Heart left ventricle (tissue), 16 donors: ENCODE measurements at regions not wholly inside any gene's neighbourhood (a gene's known extent, or its start where the extent isn't known, plus 50 kb on each side); places are given as distances from the start of the nearest gene placed in this dataset.

Experiments
- ATAC-seq, 4 donors: fragments of 200-7000 bp; cut with Tn5 transposase; one replicate each; pipeline ENCODE4 v1.9.1; 2020 to 2022; ENCODE audit warnings: moderate library complexity in 4 of 4, mild to moderate bottlenecking in 3 of 4, moderate number of reproducible peaks in 1 of 4
- DNase-seq, 5 donors: peaks; one replicate each; pipeline ENCODE4 v3.0.0-alpha.2; 2020
- H3K27ac ChIP-seq, 12 donors: fragments of 200-600 bp; sonication (generic) in 4 of 12; one replicate each; pipeline versions ENCODE4 v1.5.0 to v1.8.0; 2016 to 2022; ENCODE audit warnings: mild to moderate bottlenecking in 2 of 12
- H3K27me3 ChIP-seq, 9 donors: fragments of 200-600 bp; sonication (generic) in 2 of 9; one replicate each; pipeline versions ENCODE4 v1.5.1 to v1.8.0; 2016 to 2022; ENCODE audit warnings: mild to moderate bottlenecking in 3 of 9
- H3K36me3 ChIP-seq, 9 donors: fragments of 200-600 bp; sonication (generic) in 2 of 9; one replicate each; pipeline versions ENCODE4 v1.5.0 to v1.8.0; 2018 to 2022; ENCODE audit warnings: mild to moderate bottlenecking in 2 of 9
- H3K4me1 ChIP-seq, 12 donors: fragments of 200-600 bp; sonication (generic) in 4 of 12; one replicate each; pipeline versions ENCODE4 v1.5.0 to v1.8.0; 2016 to 2022; ENCODE audit warnings: mild to moderate bottlenecking in 3 of 12
- H3K4me3 ChIP-seq, 12 donors: fragments of 200-600 bp; sonication (generic) in 4 of 12; one replicate each; pipeline versions ENCODE4 v1.5.0 to v1.8.0; 2017 to 2022; ENCODE audit warnings: mild to moderate bottlenecking in 9 of 12, moderate library complexity in 4 of 12
- H3K9me3 ChIP-seq, 12 donors: fragments of 200-600 bp; sonication (generic) in 4 of 12; one replicate each; pipeline versions ENCODE4 v1.5.0 to v1.8.0; 2016 to 2022; ENCODE audit warnings: mild to moderate bottlenecking in 1 of 12
- POLR2A ChIP-seq, 2 donors: fragments of 450-650 bp; IDR thresholded peaks; one replicate each; pipeline ENCODE4 v1.6.1; 2017; ENCODE audit warnings: antibody characterized with exemption in 2 of 2, mild to moderate bottlenecking in 2 of 2, moderate library complexity in 2 of 2
- WGBS, 4 donors: extraction: QIAGEN DNeasy Blood & Tissue Kit in 2 of 4; methylation state at CpG; one replicate each; pipeline versions ENCODE4 v1.1.5 to v1.1.7; 2013 to 2018; 5-methylcytosine and 5-hydroxymethylcytosine counted together
- intact Hi-C, 10 donors: fragments of 100-400 bp; cut with DNase I; formaldehyde crosslinking; loops; one replicate each; pipeline versions ENCODE4 v1.11.1 to v1.14.2; 2022
- TF ChIP-seq, protein P1 (sequence below), 12 donors: fragments of 200-600 bp; sonication (generic) in 4 of 12; IDR thresholded peaks; one replicate each; pipeline versions ENCODE4 v1.5.0 to v1.8.0; 2018 to 2022; ENCODE audit warnings: antibody characterized with exemption in 12 of 12, mild to moderate bottlenecking in 5 of 12
- donor health status: ischemic (EF 13 %, LVEDD 7.1; RV severe dilation, severe dysfunction).
- donor health status: healthy with polysubstance abuse.
- donor health status: DM: no; HTN: yes; CAD: no.
- donor health status: DM: no; HTN: no; CAD: no.
- donor health status: ischemic (EF 25% LVEDD 6.9; RV normal size, moderate dysfunction).
- donor health status: ischemic (EF 25% LVEDD 5.7; RV mildly dilated, moderate dysfunction).
- donor health status: healthy.
- donor health status: DM: yes; HTN: yes; CAD: no.
- donor health status: ischemic (EF 35%, LVEDD 5.7; RV mildly dilated, moderate dysfunction).
- donor health status: nonischemic (EF 11% LVEDD 7.7; RV severe dilation, severe dysfunction).
- donor health status: DM: yes; HTN: yes; CAD: no.
- donor health status: PGD.
- donor health status: ischemic (EF 29% LVEDD 5.4; RV normal size, mild dysfunction).
- donor health status: nonischemic (EF 23%, LVEDD 6.1; RV moderate dilation, normal function).

DNA sequence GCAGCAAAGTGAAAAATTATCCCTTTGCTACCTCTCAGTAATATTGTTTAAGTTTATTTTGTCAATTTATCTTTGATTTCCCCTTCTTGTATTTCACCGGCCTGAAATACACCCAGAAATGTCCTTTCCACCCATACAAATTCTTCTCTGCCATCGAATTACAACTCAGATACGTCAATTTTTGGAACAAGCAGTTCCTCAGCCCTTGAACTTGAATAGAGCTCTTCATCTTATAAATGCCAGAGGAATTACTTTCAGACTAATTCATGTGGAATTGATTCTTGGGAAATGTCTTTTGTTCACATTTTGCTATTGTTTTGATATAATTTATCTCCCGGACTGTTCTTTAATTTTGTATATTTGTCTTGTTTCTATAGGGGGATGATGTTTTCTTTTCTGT, 1359.3 kb upstream of the MIR17HG start:
- Histone ChIP-seq H3K36me3 (no peaks in the 10 kb centered on the region), H3K27me3 (no peaks in the 10 kb centered on the region), H3K4me3 (no peak overlapping the region), H3K4me1 (peaks cover 0 to 1% (median 0%) of the 10 kb centered on the region in 12 donors), H3K9me3 (no peaks in the 10 kb centered on the region), H3K27ac (no peak overlapping the region)
- TF ChIP-seq POLR2A (IDR thresholded peaks at IDR 0.05), result no peak
- TF ChIP-seq, protein P1, sequence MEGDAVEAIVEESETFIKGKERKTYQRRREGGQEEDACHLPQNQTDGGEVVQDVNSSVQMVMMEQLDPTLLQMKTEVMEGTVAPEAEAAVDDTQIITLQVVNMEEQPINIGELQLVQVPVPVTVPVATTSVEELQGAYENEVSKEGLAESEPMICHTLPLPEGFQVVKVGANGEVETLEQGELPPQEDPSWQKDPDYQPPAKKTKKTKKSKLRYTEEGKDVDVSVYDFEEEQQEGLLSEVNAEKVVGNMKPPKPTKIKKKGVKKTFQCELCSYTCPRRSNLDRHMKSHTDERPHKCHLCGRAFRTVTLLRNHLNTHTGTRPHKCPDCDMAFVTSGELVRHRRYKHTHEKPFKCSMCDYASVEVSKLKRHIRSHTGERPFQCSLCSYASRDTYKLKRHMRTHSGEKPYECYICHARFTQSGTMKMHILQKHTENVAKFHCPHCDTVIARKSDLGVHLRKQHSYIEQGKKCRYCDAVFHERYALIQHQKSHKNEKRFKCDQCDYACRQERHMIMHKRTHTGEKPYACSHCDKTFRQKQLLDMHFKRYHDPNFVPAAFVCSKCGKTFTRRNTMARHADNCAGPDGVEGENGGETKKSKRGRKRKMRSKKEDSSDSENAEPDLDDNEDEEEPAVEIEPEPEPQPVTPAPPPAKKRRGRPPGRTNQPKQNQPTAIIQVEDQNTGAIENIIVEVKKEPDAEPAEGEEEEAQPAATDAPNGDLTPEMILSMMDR (IDR thresholded peaks at IDR 0.05), result no peak
- ATAC-seq (no peak), DNase-seq (no peak)
- WGBS, 4 donors, result 72 to 82% (median 73%) methylated on average over 4 of the region's 4 CpGs
- intact Hi-C loops, result no loop called here

DNA sequence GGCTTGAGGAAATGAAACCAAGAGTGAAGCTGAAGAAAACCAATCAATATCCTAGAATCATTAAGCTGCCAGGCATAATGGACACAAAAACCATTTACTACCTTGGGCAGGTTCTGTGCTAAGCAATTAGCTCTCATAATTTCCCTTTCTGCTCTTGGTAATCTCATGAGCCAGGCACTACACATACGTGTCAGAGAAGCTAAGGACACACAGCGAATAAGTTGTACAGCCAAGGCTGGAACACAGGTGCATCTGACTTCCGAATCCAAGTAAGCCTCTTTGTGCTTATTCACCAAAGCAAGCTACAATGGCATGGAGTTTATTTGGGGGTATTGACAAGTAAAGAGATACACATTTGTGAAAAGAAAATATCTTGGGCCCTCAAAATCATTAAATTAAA, 1343.9 kb upstream of the MIR17HG start:
- DNase-seq, result no peak
- no peaks in the 10 kb centered on the region for H3K27me3 ChIP-seq
- no peak for ATAC-seq
- H3K4me3 ChIP-seq, result no peak overlapping the region
- no peaks in the 10 kb centered on the region for H3K36me3 ChIP-seq
- 88 to 100% (median 91%) methylated on average over 3 of the region's 3 CpGs for WGBS, 4 donors
- no peak for TF ChIP-seq POLR2A (IDR thresholded peaks at IDR 0.05)
- TF ChIP-seq, protein P1 (IDR thresholded peaks at IDR 0.05), result no peak
- no peak overlapping the region for H3K27ac ChIP-seq
- H3K4me1 ChIP-seq, result no peaks in the 10 kb centered on the region
- intact Hi-C loops, result no loop called here
- peaks cover 0 to 20% (median 3%) of the 10 kb centered on the region in 12 donors for H3K9me3 ChIP-seq

DNA sequence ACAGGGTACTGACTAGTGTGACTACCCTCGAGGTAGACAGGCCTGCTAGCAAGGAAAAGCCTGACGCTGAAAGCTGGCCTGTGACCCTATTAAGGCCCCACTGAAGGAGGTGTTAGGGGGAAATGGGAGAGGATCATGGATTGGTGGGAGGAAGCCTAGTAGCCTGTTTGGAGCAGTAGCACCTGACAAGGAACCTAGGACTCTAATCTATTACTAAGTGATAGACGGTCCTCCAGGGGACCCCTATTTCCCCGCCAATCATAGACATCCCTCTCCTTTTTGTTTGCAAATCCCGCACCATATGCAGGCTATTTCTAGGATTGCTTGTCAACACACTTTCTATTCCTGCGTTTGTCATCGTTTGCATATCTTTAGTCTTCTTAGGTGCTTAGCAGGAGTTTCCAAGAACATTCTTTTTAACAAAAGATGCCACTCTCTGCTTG, 1338.8 kb upstream of the MIR17HG start:
- H3K27ac ChIP-seq, result no peak overlapping the region
- no peak for ATAC-seq
- no peak overlapping the region for H3K4me3 ChIP-seq
- no peak for TF ChIP-seq POLR2A (IDR thresholded peaks at IDR 0.05)
- TF ChIP-seq, protein P1 (IDR thresholded peaks at IDR 0.05), result no peak
- no peaks in the 10 kb centered on the region for H3K27me3 ChIP-seq
- WGBS, 4 donors, result 56 to 59% (median 57%) methylated on average over 7 of the region's 7 CpGs
- no peak for DNase-seq
- peaks cover 0 to 6% (median 0%) of the 10 kb centered on the region in 12 donors for H3K9me3 ChIP-seq
- no peaks in the 10 kb centered on the region for H3K36me3 ChIP-seq
- intact Hi-C loops, result no loop called here
- no peaks in the 10 kb centered on the region for H3K4me1 ChIP-seq

DNA sequence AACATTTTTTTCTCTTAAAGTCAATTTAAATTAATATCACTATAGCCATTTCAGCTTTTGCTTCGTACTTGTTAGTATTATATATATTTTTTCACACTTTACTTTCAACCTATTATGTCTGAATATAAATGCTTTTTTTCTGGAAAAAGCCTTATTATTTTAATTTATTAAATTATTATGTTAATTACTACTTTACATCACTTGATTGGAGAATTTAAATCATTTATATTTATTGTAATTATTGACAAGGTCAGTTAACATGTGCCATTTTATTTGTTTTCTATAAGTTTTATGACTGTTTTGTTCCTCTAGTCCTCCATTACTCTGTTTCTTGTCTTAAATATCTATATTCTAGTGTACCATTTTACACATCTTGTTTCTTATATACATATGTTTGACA, 1333.4 kb upstream of the MIR17HG start:
- TF ChIP-seq POLR2A (IDR thresholded peaks at IDR 0.05), result no peak
- TF ChIP-seq, protein P1 (IDR thresholded peaks at IDR 0.05), result no peak

More for the DNA sequence above, 1333.4 kb upstream of the MIR17HG start:
- no peaks in the 10 kb centered on the region for H3K27me3 ChIP-seq
- intact Hi-C loops, result no loop called here
- 71 to 77% (median 76%) methylated on average over 1 of the region's 1 CpG for WGBS, 4 donors
- no peaks in the 10 kb centered on the region for H3K4me1 ChIP-seq
- H3K27ac ChIP-seq, result no peak overlapping the region
- no peak overlapping the region for H3K4me3 ChIP-seq
- peaks cover 0 to 17% (median 3%) of the 10 kb centered on the region in 12 donors for H3K9me3 ChIP-seq
- DNase-seq (no peak), ATAC-seq (no peak)
- H3K36me3 ChIP-seq, result no peaks in the 10 kb centered on the region
